ENCODE measurements at regions not wholly inside any gene's neighbourhood (a gene's known extent, or its start where the extent isn't known, plus 50 kb on each side); places are given as distances from the start of the nearest gene placed in this dataset.
"Not testable (repeated sequence)": the region's sequence is repeated elsewhere in the genome, so short reads cannot be mapped to it uniquely, and the experiment has no call there.

DNA sequence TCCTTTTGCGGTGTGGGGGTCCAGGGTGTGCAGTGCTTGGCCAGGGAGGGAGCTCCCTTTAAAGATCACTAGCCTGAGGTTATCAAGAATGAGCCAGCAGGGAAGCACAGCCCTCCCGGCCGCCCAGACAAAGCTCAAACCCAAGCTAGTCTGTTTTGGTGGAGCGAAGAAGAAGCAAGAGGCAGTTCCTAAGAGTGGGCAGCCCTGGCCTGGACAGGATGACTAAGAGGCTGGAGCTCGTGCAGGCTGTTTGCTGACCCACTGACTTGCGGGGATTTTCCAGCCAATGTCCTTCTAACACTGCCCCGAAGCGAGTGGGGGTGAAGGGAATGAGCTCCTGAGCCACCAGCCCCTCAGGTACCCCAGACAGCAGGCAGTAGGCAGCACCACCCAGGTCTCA lies 134.4 kb downstream of the COPRS start:
- H3K4me3 ChIP-seq (ENCODE audit: low read depth, low read length) = no peak overlapping the region
- DNase-seq (ENCODE audit: low read depth) = no peak
- no peak for TF ChIP-seq CTCF (conservative IDR thresholded peaks at IDR 0.05; ENCODE audit: low read depth, low read length)

GRCh38 chr17:31724026-31724425 lies 135.0 kb downstream of the COPRS start:
- no peak for TF ChIP-seq CTCF (conservative IDR thresholded peaks at IDR 0.05; ENCODE audit: low read depth, low read length)
- DNase-seq (ENCODE audit: low read depth) = no peak
- H3K4me3 ChIP-seq (ENCODE audit: low read depth, low read length) = no peak overlapping the region

GRCh38 chr17:31722251-31723056 lies 136.6 kb downstream of the COPRS start:
- H3K4me3 ChIP-seq (ENCODE audit: low read depth, low read length) = no peak overlapping the region
- TF ChIP-seq CTCF (conservative IDR thresholded peaks at IDR 0.05; ENCODE audit: low read depth, low read length) = no peak
- no peak for DNase-seq (ENCODE audit: low read depth)

DNA sequence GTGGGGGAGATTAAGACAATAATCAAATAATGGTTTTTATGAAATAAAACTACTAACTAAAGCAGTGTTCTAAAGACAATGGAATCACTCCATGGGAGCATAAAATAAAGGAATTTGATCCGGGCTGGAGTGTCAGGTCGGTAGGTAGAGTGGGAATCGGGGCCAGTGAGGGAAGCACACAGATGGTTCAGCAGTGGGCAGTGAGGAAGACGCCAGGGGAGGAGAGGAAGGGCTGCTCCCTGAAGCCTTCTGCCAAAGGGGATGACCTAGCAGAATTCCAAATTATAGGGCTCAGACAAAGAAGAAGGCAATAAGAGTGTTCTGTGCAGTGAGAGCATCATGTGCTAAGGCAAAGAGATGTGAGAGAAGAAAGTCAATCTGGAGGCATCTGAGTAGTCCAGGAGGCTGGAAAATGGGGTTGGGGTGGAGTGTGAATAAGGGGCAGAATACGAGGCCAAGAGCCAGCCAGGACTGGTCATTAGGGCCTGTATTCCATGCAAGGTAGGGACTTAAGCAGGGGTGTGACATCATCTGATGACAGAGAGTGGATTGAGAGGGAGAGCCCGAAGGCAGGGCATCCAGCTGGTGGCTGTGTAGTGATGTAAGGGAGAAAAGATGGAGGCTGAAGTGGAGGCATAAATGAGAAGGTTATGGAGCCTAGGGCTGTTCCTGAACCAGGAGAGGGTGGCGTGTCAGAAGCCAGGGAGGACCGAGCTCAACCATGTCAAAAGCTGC lies 137.6 kb downstream of the COPRS start:
- DNase-seq (ENCODE audit: low read depth) = no peak
- TF ChIP-seq CTCF (conservative IDR thresholded peaks at IDR 0.05; ENCODE audit: low read depth, low read length) = no peak
- no peak overlapping the region for H3K4me3 ChIP-seq (ENCODE audit: low read depth, low read length)

- DNase-seq (ENCODE audit: low read depth) = not testable (repeated sequence)
Observed at GRCh38 chr17:31717251-31717650, 141.8 kb downstream of the COPRS start.

DNA sequence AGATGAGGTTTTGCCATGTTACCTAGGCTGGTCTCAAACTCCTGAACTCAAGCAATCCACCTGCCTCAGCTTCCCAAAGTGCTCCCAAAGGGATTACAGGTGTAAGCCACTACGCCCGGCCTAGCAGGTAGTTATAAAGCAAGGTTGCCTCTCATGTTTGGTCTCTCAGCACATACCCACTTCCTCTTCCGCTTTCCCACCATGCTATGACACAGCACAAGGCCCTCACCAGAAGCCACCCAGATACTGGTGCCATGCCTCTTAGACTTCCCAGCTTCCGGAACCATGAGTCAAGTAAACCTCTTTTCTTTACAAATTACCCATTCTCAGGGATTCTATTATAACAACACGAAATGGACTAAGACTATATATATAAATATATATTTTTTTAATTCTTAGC lies 143.6 kb downstream of the COPRS start:
- TF ChIP-seq CTCF (conservative IDR thresholded peaks at IDR 0.05; ENCODE audit: low read depth, low read length) = no peak
- no peak for DNase-seq (ENCODE audit: low read depth)
- H3K4me3 ChIP-seq (ENCODE audit: low read depth, low read length) = no peak overlapping the region

More at GRCh38 chr17:31717251-31717650, 141.8 kb downstream of the COPRS start:
- H3K4me3 ChIP-seq (ENCODE audit: low read depth, low read length) = not testable (repeated sequence)

- no peak overlapping the region for H3K4me3 ChIP-seq (ENCODE audit: low read depth, low read length)
- DNase-seq (ENCODE audit: low read depth) = no peak
- no peak for TF ChIP-seq CTCF (conservative IDR thresholded peaks at IDR 0.05; ENCODE audit: low read depth, low read length)
Observed at GRCh38 chr17:31704483-31704882, 154.6 kb downstream of the COPRS start.

Measured in epithelial cell of proximal tubule (primary cell).